ENCODE measurements at regions not wholly inside any gene's neighbourhood (a gene's known extent, or its start where the extent isn't known, plus 50 kb on each side); places are given as distances from the start of the nearest gene placed in this dataset.
"Not testable (repeated sequence)": the region's sequence is repeated elsewhere in the genome, so short reads cannot be mapped to it uniquely, and the experiment has no call there.

- ATAC-seq (ENCODE audit: low read depth in 2 of 2) (no peak), DNase-seq (no peak)
- Mint-ChIP-seq H3K4me1 (no peaks in the 10 kb centered on the region), H3K4me3 (no peak overlapping the region), H3K27ac (no peak overlapping the region), H3K9me3 (peaks cover 0 to 4% (median 1%) of the 10 kb centered on the region in 7 donors), H3K36me3 (no peaks in the 10 kb centered on the region), H3K27me3 (peaks cover 5% of the 10 kb centered on the region)
- H3K4me1 ChIP-seq (ENCODE audit: control insufficient read depth, insufficient read depth, low read length, poor library complexity, severe bottlenecking): no peaks in the 10 kb centered on the region
- H3K9me3 ChIP-seq (ENCODE audit: control insufficient read depth in 2 of 2, low read length in 2 of 2): no peaks in the 10 kb centered on the region
- H3K36me3 ChIP-seq (ENCODE audit: control insufficient read depth, insufficient read depth, low read length): no peaks in the 10 kb centered on the region
- H3K27me3 ChIP-seq (ENCODE audit: control insufficient read depth, insufficient read depth, low read length): no peaks in the 10 kb centered on the region
- H3K4me3 ChIP-seq (ENCODE audit: low read depth, low read length): no peak overlapping the region
- H3K27ac ChIP-seq (ENCODE audit: insufficient read depth, low read length, poor library complexity, severe bottlenecking): no peak overlapping the region
Measured at GRCh38 chr12:105878964-105879363, 259.8 kb downstream of the NUAK1 start.

- H3K27me3 Mint-ChIP-seq: peaks cover 5% of the 10 kb centered on the region
- H3K27ac Mint-ChIP-seq: no peak overlapping the region
- H3K36me3 ChIP-seq (ENCODE audit: control insufficient read depth, insufficient read depth, low read length): no peaks in the 10 kb centered on the region
- H3K36me3 Mint-ChIP-seq: no peaks in the 10 kb centered on the region
- no peaks in the 10 kb centered on the region for H3K9me3 ChIP-seq (ENCODE audit: control insufficient read depth in 2 of 2, low read length in 2 of 2)
- no peak for DNase-seq
- H3K4me3 Mint-ChIP-seq: no peak overlapping the region
- no peak overlapping the region for H3K4me3 ChIP-seq (ENCODE audit: low read depth, low read length)
- H3K27me3 ChIP-seq (ENCODE audit: control insufficient read depth, insufficient read depth, low read length): no peaks in the 10 kb centered on the region
- H3K4me1 Mint-ChIP-seq: no peaks in the 10 kb centered on the region
- no peaks in the 10 kb centered on the region for H3K4me1 ChIP-seq (ENCODE audit: control insufficient read depth, insufficient read depth, low read length, poor library complexity, severe bottlenecking)
- no peak for ATAC-seq (ENCODE audit: low read depth in 2 of 2)
- H3K9me3 Mint-ChIP-seq: peaks cover 0 to 4% (median 0%) of the 10 kb centered on the region in 7 donors
- H3K27ac ChIP-seq (ENCODE audit: insufficient read depth, low read length, poor library complexity, severe bottlenecking): no peak overlapping the region
Measured at GRCh38 chr12:105880824-105881388, 257.8 kb downstream of the NUAK1 start.

GRCh38 chr12:105882404-105882803 lies 256.4 kb downstream of the NUAK1 start:
- Histone ChIP-seq H3K4me3 (ENCODE audit: low read depth, low read length) (no peak overlapping the region), H3K27me3 (ENCODE audit: control insufficient read depth, insufficient read depth, low read length) (no peaks in the 10 kb centered on the region), H3K9me3 (ENCODE audit: control insufficient read depth in 2 of 2, low read length in 2 of 2) (no peaks in the 10 kb centered on the region), H3K27ac (ENCODE audit: insufficient read depth, low read length, poor library complexity, severe bottlenecking) (no peak overlapping the region), H3K36me3 (ENCODE audit: control insufficient read depth, insufficient read depth, low read length) (no peaks in the 10 kb centered on the region), H3K4me1 (ENCODE audit: control insufficient read depth, insufficient read depth, low read length, poor library complexity, severe bottlenecking) (no peaks in the 10 kb centered on the region)
- H3K27me3 Mint-ChIP-seq: peaks cover 5% of the 10 kb centered on the region
- no peak for ATAC-seq (ENCODE audit: low read depth in 2 of 2)
- peaks cover 0 to 4% (median 1%) of the 10 kb centered on the region in 7 donors for H3K9me3 Mint-ChIP-seq
- DNase-seq: no peak
- H3K36me3 Mint-ChIP-seq: no peaks in the 10 kb centered on the region
- H3K4me3 Mint-ChIP-seq: no peak overlapping the region
- H3K27ac Mint-ChIP-seq: no peak overlapping the region
- no peaks in the 10 kb centered on the region for H3K4me1 Mint-ChIP-seq

- no peak overlapping the region for H3K4me3 Mint-ChIP-seq
- no peak for ATAC-seq (ENCODE audit: low read depth in 2 of 2)
- no peaks in the 10 kb centered on the region for H3K4me1 Mint-ChIP-seq
- no peak for DNase-seq
- no peaks in the 10 kb centered on the region for H3K27me3 Mint-ChIP-seq
- Histone ChIP-seq H3K27me3 (ENCODE audit: control insufficient read depth, insufficient read depth, low read length) (no peaks in the 10 kb centered on the region), H3K4me3 (ENCODE audit: low read depth, low read length) (no peak overlapping the region), H3K27ac (ENCODE audit: insufficient read depth, low read length, poor library complexity, severe bottlenecking) (no peak overlapping the region), H3K36me3 (ENCODE audit: control insufficient read depth, insufficient read depth, low read length) (no peaks in the 10 kb centered on the region), H3K9me3 (ENCODE audit: control insufficient read depth in 2 of 2, low read length in 2 of 2) (no peaks in the 10 kb centered on the region), H3K4me1 (ENCODE audit: control insufficient read depth, insufficient read depth, low read length, poor library complexity, severe bottlenecking) (no peaks in the 10 kb centered on the region)
- H3K36me3 Mint-ChIP-seq: no peaks in the 10 kb centered on the region
- H3K27ac Mint-ChIP-seq: no peak overlapping the region
- H3K9me3 Mint-ChIP-seq: peaks cover 0 to 2% (median 0%) of the 10 kb centered on the region in 7 donors
Measured at GRCh38 chr12:105887131-105887530, 251.6 kb downstream of the NUAK1 start.

- H3K4me1 Mint-ChIP-seq: no peaks in the 10 kb centered on the region
- H3K4me1 ChIP-seq (ENCODE audit: control insufficient read depth, insufficient read depth, low read length, poor library complexity, severe bottlenecking): no peaks in the 10 kb centered on the region
- H3K4me3 Mint-ChIP-seq: no peak overlapping the region
- DNase-seq (no peak), ATAC-seq (ENCODE audit: low read depth in 2 of 2) (no peak)
- H3K27me3 Mint-ChIP-seq: no peaks in the 10 kb centered on the region
- no peaks in the 10 kb centered on the region for H3K36me3 ChIP-seq (ENCODE audit: control insufficient read depth, insufficient read depth, low read length)
- H3K4me3 ChIP-seq (ENCODE audit: low read depth, low read length): no peak overlapping the region
- H3K27me3 ChIP-seq (ENCODE audit: control insufficient read depth, insufficient read depth, low read length): no peaks in the 10 kb centered on the region
- no peaks in the 10 kb centered on the region for H3K9me3 ChIP-seq (ENCODE audit: control insufficient read depth in 2 of 2, low read length in 2 of 2)
- no peak overlapping the region for H3K27ac ChIP-seq (ENCODE audit: insufficient read depth, low read length, poor library complexity, severe bottlenecking)
- H3K27ac Mint-ChIP-seq: no peak overlapping the region
- no peaks in the 10 kb centered on the region for H3K36me3 Mint-ChIP-seq
- peaks cover 0 to 2% (median 0%) of the 10 kb centered on the region in 7 donors for H3K9me3 Mint-ChIP-seq
Measured at GRCh38 chr12:105888696-105889095, 250.1 kb downstream of the NUAK1 start.

- Histone ChIP-seq H3K4me3 (ENCODE audit: low read depth, low read length) (no peak overlapping the region), H3K9me3 (ENCODE audit: control insufficient read depth in 2 of 2, low read length in 2 of 2) (no peaks in the 10 kb centered on the region), H3K27ac (ENCODE audit: insufficient read depth, low read length, poor library complexity, severe bottlenecking) (no peak overlapping the region), H3K27me3 (ENCODE audit: control insufficient read depth, insufficient read depth, low read length) (no peaks in the 10 kb centered on the region), H3K4me1 (ENCODE audit: control insufficient read depth, insufficient read depth, low read length, poor library complexity, severe bottlenecking) (no peaks in the 10 kb centered on the region), H3K36me3 (ENCODE audit: control insufficient read depth, insufficient read depth, low read length) (no peaks in the 10 kb centered on the region)
- DNase-seq (no peak), ATAC-seq (ENCODE audit: low read depth in 2 of 2) (no peak)
- Mint-ChIP-seq H3K4me1 (no peaks in the 10 kb centered on the region), H3K27me3 (no peaks in the 10 kb centered on the region), H3K9me3 (peaks cover 0 to 2% (median 0%) of the 10 kb centered on the region in 7 donors), H3K27ac (no peak overlapping the region), H3K36me3 (no peaks in the 10 kb centered on the region), H3K4me3 (no peak overlapping the region)
Measured at GRCh38 chr12:105892362-105892910, 246.3 kb downstream of the NUAK1 start.

- not testable (repeated sequence) for H3K36me3 ChIP-seq (ENCODE audit: control insufficient read depth, insufficient read depth, low read length); H3K36me3 Mint-ChIP-seq; H3K4me3 Mint-ChIP-seq; H3K27ac ChIP-seq (ENCODE audit: insufficient read depth, low read length, poor library complexity, severe bottlenecking); ATAC-seq (ENCODE audit: low read depth in 2 of 2); H3K4me3 ChIP-seq (ENCODE audit: low read depth, low read length); DNase-seq; H3K27me3 Mint-ChIP-seq; H3K27ac Mint-ChIP-seq; H3K9me3 ChIP-seq (ENCODE audit: control insufficient read depth in 2 of 2, low read length in 2 of 2); H3K4me1 Mint-ChIP-seq; H3K4me1 ChIP-seq (ENCODE audit: control insufficient read depth, insufficient read depth, low read length, poor library complexity, severe bottlenecking); H3K9me3 Mint-ChIP-seq; H3K27me3 ChIP-seq (ENCODE audit: control insufficient read depth, insufficient read depth, low read length)
Measured at GRCh38 chr12:105895197-105895832, 243.4 kb downstream of the NUAK1 start.

- Histone ChIP-seq H3K4me1 (ENCODE audit: control insufficient read depth, insufficient read depth, low read length, poor library complexity, severe bottlenecking) (no peaks in the 10 kb centered on the region), H3K9me3 (ENCODE audit: control insufficient read depth in 2 of 2, low read length in 2 of 2) (no peaks in the 10 kb centered on the region), H3K4me3 (ENCODE audit: low read depth, low read length) (no peak overlapping the region), H3K36me3 (ENCODE audit: control insufficient read depth, insufficient read depth, low read length) (no peaks in the 10 kb centered on the region), H3K27me3 (ENCODE audit: control insufficient read depth, insufficient read depth, low read length) (no peaks in the 10 kb centered on the region), H3K27ac (ENCODE audit: insufficient read depth, low read length, poor library complexity, severe bottlenecking) (no peak overlapping the region)
- Mint-ChIP-seq H3K27me3 (no peaks in the 10 kb centered on the region), H3K27ac (no peak overlapping the region), H3K36me3 (no peaks in the 10 kb centered on the region), H3K9me3 (peaks cover 0 to 5% (median 0%) of the 10 kb centered on the region in 7 donors), H3K4me3 (no peak overlapping the region), H3K4me1 (no peaks in the 10 kb centered on the region)
- ATAC-seq (ENCODE audit: low read depth in 2 of 2): no peak
- no peak for DNase-seq
Measured at GRCh38 chr12:105897311-105897725, 241.4 kb downstream of the NUAK1 start.

Data from CD4-positive, CD25-positive, alpha-beta regulatory T cell (primary cell).